ENCODE measurements at regions not wholly inside any gene's neighbourhood (a gene's known extent, or its start where the extent isn't known, plus 50 kb on each side); places are given as distances from the start of the nearest gene placed in this dataset.
"Not testable (repeated sequence)": the region's sequence is repeated elsewhere in the genome, so short reads cannot be mapped to it uniquely, and the experiment has no call there.

GRCh38 chr5:75824323-75824722 is 107.1 kb upstream of the POC5 start:
- H3K4me3 ChIP-seq (ENCODE audit: insufficient read depth, low read depth, low read length): no peak overlapping the region
- no peak overlapping the region for H3K9ac ChIP-seq (ENCODE audit: low read length)
- no peak overlapping the region for H3K4me2 ChIP-seq (ENCODE audit: low read length)
- no peak overlapping the region for H3K27ac ChIP-seq (ENCODE audit: low read depth, low read length)
- no peaks in the 10 kb centered on the region for H3K9me3 Mint-ChIP-seq (ENCODE audit: unreplicated experiment)
- H3K27ac Mint-ChIP-seq (ENCODE audit: unreplicated experiment): no peak overlapping the region
- H3K9me3 ChIP-seq (ENCODE audit: insufficient read depth, low read depth, low read length): no peaks in the 10 kb centered on the region
- no peaks in the 10 kb centered on the region for H3K4me1 Mint-ChIP-seq (ENCODE audit: low read depth, unreplicated experiment)
- DNase-seq (ENCODE audit: low read depth) (no peak), FAIRE-seq (no peak)
- H2AFZ ChIP-seq (ENCODE audit: low read depth, low read length): no peak overlapping the region
- H3K79me2 ChIP-seq (ENCODE audit: insufficient read depth, low read length): no peaks in the 10 kb centered on the region
- no peaks in the 10 kb centered on the region for H3K36me3 ChIP-seq (ENCODE audit: insufficient read depth, low read length)
- no peaks in the 10 kb centered on the region for H4K20me1 ChIP-seq (ENCODE audit: insufficient read depth, low read length)
- no peaks in the 10 kb centered on the region for H3K27me3 Mint-ChIP-seq (ENCODE audit: low read depth, unreplicated experiment)
- no peak overlapping the region for H3K4me3 Mint-ChIP-seq (ENCODE audit: unreplicated experiment)
- H3K4me1 ChIP-seq (ENCODE audit: insufficient read depth, low read length): no peaks in the 10 kb centered on the region
- H3K36me3 Mint-ChIP-seq (ENCODE audit: low read depth, unreplicated experiment): no peaks in the 10 kb centered on the region
- TF ChIP-seq CTCF (IDR thresholded peaks at IDR 0.05; ENCODE audit: insufficient read depth, low read depth, low read length) (no peak), EZH2 (IDR thresholded peaks at IDR 0.05; ENCODE audit: insufficient read depth, low read length) (no peak)
- no peaks in the 10 kb centered on the region for H3K27me3 ChIP-seq (ENCODE audit: insufficient read depth, low read length)

GRCh38 chr5:75823811-75824210 is 106.6 kb upstream of the POC5 start:
- Histone ChIP-seq H2AFZ (ENCODE audit: low read depth, low read length) (no peak overlapping the region), H3K79me2 (ENCODE audit: insufficient read depth, low read length) (no peaks in the 10 kb centered on the region), H4K20me1 (ENCODE audit: insufficient read depth, low read length) (no peaks in the 10 kb centered on the region), H3K27ac (ENCODE audit: low read depth, low read length) (no peak overlapping the region), H3K4me1 (ENCODE audit: insufficient read depth, low read length) (no peaks in the 10 kb centered on the region), H3K4me2 (ENCODE audit: low read length) (no peak overlapping the region), H3K27me3 (ENCODE audit: insufficient read depth, low read length) (no peaks in the 10 kb centered on the region), H3K36me3 (ENCODE audit: insufficient read depth, low read length) (no peaks in the 10 kb centered on the region), H3K4me3 (ENCODE audit: insufficient read depth, low read depth, low read length) (no peak overlapping the region), H3K9ac (ENCODE audit: low read length) (no peak overlapping the region), H3K9me3 (ENCODE audit: insufficient read depth, low read depth, low read length) (no peaks in the 10 kb centered on the region)
- DNase-seq (ENCODE audit: low read depth) (no peak), FAIRE-seq (no peak)
- Mint-ChIP-seq H3K4me3 (ENCODE audit: unreplicated experiment) (peak overlapping the region; percentile 42), H3K4me1 (ENCODE audit: low read depth, unreplicated experiment) (no peaks in the 10 kb centered on the region), H3K27ac (ENCODE audit: unreplicated experiment) (no peak overlapping the region), H3K27me3 (ENCODE audit: low read depth, unreplicated experiment) (no peaks in the 10 kb centered on the region), H3K36me3 (ENCODE audit: low read depth, unreplicated experiment) (no peaks in the 10 kb centered on the region), H3K9me3 (ENCODE audit: unreplicated experiment) (no peaks in the 10 kb centered on the region)
- TF ChIP-seq CTCF (IDR thresholded peaks at IDR 0.05; ENCODE audit: insufficient read depth, low read depth, low read length) (no peak), EZH2 (IDR thresholded peaks at IDR 0.05; ENCODE audit: insufficient read depth, low read length) (no peak)

- no peak overlapping the region for H3K4me2 ChIP-seq (ENCODE audit: low read length)
- no peaks in the 10 kb centered on the region for H3K79me2 ChIP-seq (ENCODE audit: insufficient read depth, low read length)
- Mint-ChIP-seq H3K4me1 (ENCODE audit: low read depth, unreplicated experiment) (no peaks in the 10 kb centered on the region), H3K36me3 (ENCODE audit: low read depth, unreplicated experiment) (no peaks in the 10 kb centered on the region), H3K27ac (ENCODE audit: unreplicated experiment) (no peak overlapping the region), H3K4me3 (ENCODE audit: unreplicated experiment) (no peak overlapping the region), H3K27me3 (ENCODE audit: low read depth, unreplicated experiment) (no peaks in the 10 kb centered on the region), H3K9me3 (ENCODE audit: unreplicated experiment) (no peaks in the 10 kb centered on the region)
- H3K27ac ChIP-seq (ENCODE audit: low read depth, low read length): no peak overlapping the region
- H3K9ac ChIP-seq (ENCODE audit: low read length): no peak overlapping the region
- no peak for FAIRE-seq
- no peaks in the 10 kb centered on the region for H3K27me3 ChIP-seq (ENCODE audit: insufficient read depth, low read length)
- TF ChIP-seq EZH2 (IDR thresholded peaks at IDR 0.05; ENCODE audit: insufficient read depth, low read length): no peak
- TF ChIP-seq CTCF (IDR thresholded peaks at IDR 0.05; ENCODE audit: insufficient read depth, low read depth, low read length): no peak
- no peaks in the 10 kb centered on the region for H3K9me3 ChIP-seq (ENCODE audit: insufficient read depth, low read depth, low read length)
- H2AFZ ChIP-seq (ENCODE audit: low read depth, low read length): no peak overlapping the region
- H3K4me1 ChIP-seq (ENCODE audit: insufficient read depth, low read length): no peaks in the 10 kb centered on the region
- H3K36me3 ChIP-seq (ENCODE audit: insufficient read depth, low read length): no peaks in the 10 kb centered on the region
- H4K20me1 ChIP-seq (ENCODE audit: insufficient read depth, low read length): no peaks in the 10 kb centered on the region
- no peak for DNase-seq (ENCODE audit: low read depth)
- no peak overlapping the region for H3K4me3 ChIP-seq (ENCODE audit: insufficient read depth, low read depth, low read length)
These were observed 101.4 kb upstream of the POC5 start for GRCh38 chr5:75818661-75819060.

GRCh38 chr5:75799695-75800094 is 82.5 kb upstream of the POC5 start:
- H3K27ac ChIP-seq (ENCODE audit: low read depth, low read length); H3K4me1 ChIP-seq (ENCODE audit: insufficient read depth, low read length); H3K36me3 Mint-ChIP-seq (ENCODE audit: low read depth, unreplicated experiment); H3K27ac Mint-ChIP-seq (ENCODE audit: unreplicated experiment); H3K36me3 ChIP-seq (ENCODE audit: insufficient read depth, low read length); H3K4me3 Mint-ChIP-seq (ENCODE audit: unreplicated experiment); DNase-seq (ENCODE audit: low read depth); FAIRE-seq; H3K27me3 ChIP-seq (ENCODE audit: insufficient read depth, low read length); H3K4me2 ChIP-seq (ENCODE audit: low read length); H4K20me1 ChIP-seq (ENCODE audit: insufficient read depth, low read length); H3K4me1 Mint-ChIP-seq (ENCODE audit: low read depth, unreplicated experiment); H3K9ac ChIP-seq (ENCODE audit: low read length); H3K9me3 ChIP-seq (ENCODE audit: insufficient read depth, low read depth, low read length); H3K27me3 Mint-ChIP-seq (ENCODE audit: low read depth, unreplicated experiment); H3K4me3 ChIP-seq (ENCODE audit: insufficient read depth, low read depth, low read length); H2AFZ ChIP-seq (ENCODE audit: low read depth, low read length); H3K79me2 ChIP-seq (ENCODE audit: insufficient read depth, low read length): not testable (repeated sequence)
- peaks cover 22% of the 10 kb centered on the region for H3K9me3 Mint-ChIP-seq (ENCODE audit: unreplicated experiment)
